H1 (cell line): ENCODE measurements at regions not wholly inside any gene's neighbourhood (a gene's known extent, or its start where the extent isn't known, plus 50 kb on each side); places are given as distances from the start of the nearest gene placed in this dataset.

ENCODE experiments used
- CTCF ChIA-PET: fragments of 300-600 bp; sonication (Branson Sonifier 250); formaldehyde crosslinking; loops from one replicate; lab custom pipeline; 2021; ENCODE audit not compliant: partially characterized antibody; lab: Charles Lee
- POLR2A ChIA-PET: fragments of 300-600 bp; sonication (Branson Sonifier 250); formaldehyde crosslinking; loops from one replicate; lab custom pipeline; 2021; ENCODE audit warnings: inconsistent platforms; ENCODE audit not compliant: partially characterized antibody; lab: Charles Lee
- DNase-seq, 2 experiments: peaks; one replicate each; pipeline versions ENCODE4 v3.0.0 to v3.0.0-alpha.2; 2010 to 2022; ENCODE audit warnings: low spot score in 2 of 2, low read depth in 1 of 2, mixed read lengths in 1 of 2
- FAIRE-seq: peaks from 2 replicates; lab custom pipeline; 2011; peaks lifted over from hg19 to GRCh38; lab: Jason Lieb, UNC
- H2AFZ ChIP-seq: 2 replicates; pipeline ENCODE4 v1.8.1; 2012; ENCODE audit warnings: low read length, inconsistent platforms
- H2AK5ac ChIP-seq: 2 replicates; pipeline ENCODE4 v1.6.1; 2013; ENCODE audit warnings: low read depth, low read length
- H2BK120ac ChIP-seq: replicated peaks from 2 replicates; pipeline ENCODE3; 2013; ENCODE audit warnings: low read depth, low read length, inconsistent platforms
- H2BK12ac ChIP-seq: 2 replicates; pipeline ENCODE4 v1.6.1; 2013; ENCODE audit warnings: low read depth, low read length
- H2BK15ac ChIP-seq: 2 replicates; pipeline ENCODE4 v1.6.1; 2013; ENCODE audit warnings: low read length
- H2BK20ac ChIP-seq: 2 replicates; pipeline ENCODE4 v1.6.1; 2013; ENCODE audit warnings: low read length
- H2BK5ac ChIP-seq: 2 replicates; pipeline ENCODE4 v1.6.1; 2013; ENCODE audit warnings: low read depth, low read length
- H3K14ac ChIP-seq: 2 replicates; pipeline ENCODE4 v1.6.1; 2013; ENCODE audit warnings: inconsistent platforms; ENCODE audit not compliant: insufficient read length
- H3K18ac ChIP-seq: 2 replicates; pipeline ENCODE4 v1.6.1; 2013; ENCODE audit warnings: low read length; ENCODE audit errors: extremely low read depth
- H3K23ac ChIP-seq: 2 replicates; pipeline ENCODE4 v1.6.1; 2013; ENCODE audit warnings: inconsistent platforms; ENCODE audit not compliant: insufficient read length
- H3K23me2 ChIP-seq: 2 replicates; pipeline ENCODE4 v1.6.1; 2013; ENCODE audit warnings: low read depth, low read length
- H3K27ac ChIP-seq: 2 replicates; pipeline ENCODE4 v1.6.1; 2011; ENCODE audit warnings: low read depth, low read length, inconsistent platforms
- H3K27me3 ChIP-seq, 4 experiments: replicated peaks in 1 of 4; 1 replicate in 1 of 4; 2 replicates in 3 of 4; pipeline versions ENCODE4 v1.6.1 to v1.8.1; 2011 to 2013; ENCODE audit warnings: low read length in 3 of 4, mild to moderate bottlenecking in 3 of 4, inconsistent platforms in 2 of 4, mixed read lengths in 2 of 4, moderate library complexity in 1 of 4; ENCODE audit not compliant: control insufficient read depth in 3 of 4, insufficient read depth in 3 of 4; ENCODE audit errors: extremely low read depth in 1 of 4
- H3K36me3 ChIP-seq, 4 experiments: 2 replicates each; pipeline versions ENCODE4 v1.6.1 to v1.8.1; 2011 to 2013; ENCODE audit warnings: mild to moderate bottlenecking in 4 of 4, low read length in 3 of 4, moderate library complexity in 2 of 4, control low read depth in 1 of 4, inconsistent platforms in 1 of 4; ENCODE audit not compliant: insufficient read depth in 4 of 4, control insufficient read depth in 2 of 4
- H3K4ac ChIP-seq: replicated peaks from 2 replicates; pipeline ENCODE3; 2013; ENCODE audit warnings: low read length, low read depth, mixed read lengths, inconsistent platforms; ENCODE audit not compliant: insufficient read length
- H3K4me1 ChIP-seq, 4 experiments: replicated peaks in 1 of 4; 1 replicate in 1 of 4; 2 replicates in 3 of 4; pipeline versions ENCODE4 v1.6.1 to v1.8.1; 2011 to 2013; ENCODE audit warnings: low read length in 3 of 4, inconsistent platforms in 2 of 4, mixed read lengths in 1 of 4; ENCODE audit not compliant: insufficient read depth in 4 of 4, control insufficient read depth in 3 of 4
- H3K4me2 ChIP-seq, 2 experiments: 2 replicates each; pipeline versions ENCODE4 v1.6.1 to v1.8.1; 2011 to 2013; ENCODE audit warnings: low read depth in 2 of 2, low read length in 2 of 2, control low read depth in 1 of 2, inconsistent platforms in 1 of 2, mild to moderate bottlenecking in 1 of 2; ENCODE audit not compliant: insufficient read depth in 1 of 2
- H3K4me3 ChIP-seq, 4 experiments: fragments of 200-600, 300-600 bp in 1 of 4; sonication (generic), shearing (Covaris generic), sonication (Bioruptor Twin) in 1 of 4; 2 replicates each; pipeline versions ENCODE4 v1.5.1 to v1.8.1; 2011 to 2016; ENCODE audit warnings: low read length in 4 of 4, low read depth in 3 of 4, control low read depth in 2 of 4, inconsistent platforms in 2 of 4, mild to moderate bottlenecking in 2 of 4, mixed read lengths in 1 of 4, moderate library complexity in 1 of 4; ENCODE audit not compliant: insufficient read depth in 2 of 4; ENCODE audit errors: extremely low read depth in 1 of 4
- H3K56ac ChIP-seq: replicated peaks from 2 replicates; pipeline ENCODE3; 2013; ENCODE audit warnings: low read depth, mild to moderate bottlenecking, mixed read lengths, low read length, inconsistent platforms; ENCODE audit not compliant: insufficient read length
- H3K79me1 ChIP-seq: 2 replicates; pipeline ENCODE4 v1.6.1; 2013; ENCODE audit warnings: low read depth, low read length, control low read depth
- H3K79me2 ChIP-seq, 2 experiments: 2 replicates each; pipeline versions ENCODE4 v1.6.1 to v1.8.1; 2012 to 2013; ENCODE audit warnings: low read length in 2 of 2, mild to moderate bottlenecking in 2 of 2, inconsistent platforms in 1 of 2; ENCODE audit not compliant: insufficient read depth in 2 of 2, control insufficient read depth in 1 of 2
- H3K9ac ChIP-seq, 4 experiments: replicated peaks in 1 of 4; 1 replicate in 1 of 4; 2 replicates in 3 of 4; pipeline versions ENCODE4 v1.6.1 to v1.8.1; 2011 to 2013; ENCODE audit warnings: low read depth in 3 of 4, low read length in 3 of 4, control low read depth in 2 of 4, mild to moderate bottlenecking in 2 of 4, moderate library complexity in 2 of 4, inconsistent platforms in 1 of 4; ENCODE audit errors: extremely low read depth in 1 of 4
- H3K9me3 ChIP-seq, 2 experiments: 2 replicates each; pipeline versions ENCODE4 v1.6.1 to v1.8.1; 2012 to 2013; ENCODE audit warnings: mild to moderate bottlenecking in 2 of 2, moderate library complexity in 2 of 2, control low read depth in 1 of 2, inconsistent platforms in 1 of 2, low read depth in 1 of 2, low read length in 1 of 2, mixed read lengths in 1 of 2; ENCODE audit not compliant: insufficient read depth in 2 of 2
- H4K20me1 ChIP-seq, 2 experiments: replicated peaks in 1 of 2; 2 replicates each; pipeline versions ENCODE3 to v1.8.1; 2011 to 2013; ENCODE audit warnings: inconsistent platforms in 2 of 2, low read length in 2 of 2, mild to moderate bottlenecking in 1 of 2; ENCODE audit not compliant: insufficient read depth in 2 of 2, control insufficient read depth in 1 of 2
- H4K5ac ChIP-seq: 2 replicates; pipeline ENCODE4 v1.6.1; 2013; ENCODE audit warnings: low read length, low read depth, mixed read lengths, inconsistent platforms; ENCODE audit not compliant: insufficient read length
- H4K8ac ChIP-seq: 2 replicates; pipeline ENCODE4 v1.8.0; 2013; ENCODE audit warnings: mild to moderate bottlenecking, moderate library complexity, low read length, inconsistent platforms; ENCODE audit not compliant: insufficient read depth; ENCODE audit errors: extremely low read depth
- H4K91ac ChIP-seq: replicated peaks from 2 replicates; pipeline ENCODE3; 2013; ENCODE audit warnings: low read length, mixed read lengths, inconsistent platforms; ENCODE audit not compliant: insufficient read length
- CBX5 ChIP-seq: fragments of 300-800, 300-1000 bp; sonication (generic); IDR thresholded peaks from 2 replicates; pipeline ENCODE4 v1.7.1; 2016; ENCODE audit warnings: antibody characterized with exemption, low read length, low read depth
- GABPA ChIP-seq: IDR thresholded peaks from 2 replicates; pipeline ENCODE4 v1.6.1; 2011; ENCODE audit warnings: mild to moderate bottlenecking, low read length, moderate library complexity, borderline replicate concordance; ENCODE audit not compliant: insufficient read depth
- GTF2F1 ChIP-seq: IDR thresholded peaks from 2 replicates; pipeline ENCODE4 v1.6.1; 2012; ENCODE audit warnings: low read depth, low read length, improper control_type of control experiment, borderline replicate concordance
- KDM1A ChIP-seq: fragments of 200-600, 300-600 bp; sonication (generic); IDR thresholded peaks from 2 replicates; pipeline ENCODE4 v1.7.1; 2016; ENCODE audit warnings: mild to moderate bottlenecking, low read length, borderline replicate concordance
- MAFK ChIP-seq: IDR thresholded peaks from 2 replicates; pipeline ENCODE4 v1.6.1; 2012; ENCODE audit warnings: low read depth, mild to moderate bottlenecking, improper control_type of control experiment, low read length
- MAX ChIP-seq: IDR thresholded peaks from 2 replicates; pipeline ENCODE4 v1.6.1; 2012; ENCODE audit warnings: inconsistent platforms
- SUZ12 ChIP-seq: fragments of 200-600 bp; sonication (generic); IDR thresholded peaks from 2 replicates; pipeline ENCODE4 v1.6.1; 2012; ENCODE audit warnings: mild to moderate bottlenecking, inconsistent platforms, low read length, moderate library complexity, mixed read lengths
- TBP ChIP-seq: IDR thresholded peaks from 2 replicates; pipeline ENCODE4 v1.6.1; 2011; ENCODE audit warnings: low read depth, low read length, improper control_type of control experiment
- WGBS, 2 experiments: shearing (Covaris generic) in 1 of 2; methylation state at CpG; one replicate each; pipeline versions ENCODE4 v1.1.6 to v1.1.7; 2013 to 2015; ENCODE audit warnings: low lambda C conversion rate in 2 of 2, mixed read lengths in 2 of 2, inconsistent platforms in 1 of 2, low coverage in 1 of 2, missing lambda C conversion rate in 1 of 2; ENCODE audit not compliant: insufficient replicate concordance in 2 of 2, insufficient coverage in 1 of 2, insufficient read length in 1 of 2; ENCODE audit errors: extremely low coverage in 1 of 2, missing lambda C conversion rate in 1 of 2; 5-methylcytosine and 5-hydroxymethylcytosine counted together
- TF ChIP-seq, protein P1 (sequence below): IDR thresholded peaks from 2 replicates; pipeline ENCODE4 v1.6.1; 2012; ENCODE audit warnings: inconsistent platforms

GRCh38 chr2:42893047-42893758 is 100.8 kb upstream of the HAAO start:
- Histone ChIP-seq H4K20me1 (no peaks in the 10 kb centered on the region), H3K23me2 (no peaks in the 10 kb centered on the region), H2BK5ac (no peak overlapping the region), H3K79me1 (no peaks in the 10 kb centered on the region), H4K91ac (no peak overlapping the region), H2BK15ac (no peak overlapping the region), H2BK20ac (no peak overlapping the region), H3K9ac (no peak overlapping the region), H2BK120ac (no peak overlapping the region), H3K36me3 (no peaks in the 10 kb centered on the region), H4K8ac (no peak overlapping the region), H3K27me3 (no peaks in the 10 kb centered on the region; a peak in 1 of 7 replicates), H3K79me2 (no peaks in the 10 kb centered on the region), H3K4me3 (no peak overlapping the region), H3K4me2 (no peak overlapping the region), H2AK5ac (no peak overlapping the region), H3K23ac (no peak overlapping the region), H3K56ac (no peak overlapping the region), H3K27ac (no peak overlapping the region), H2BK12ac (no peak overlapping the region), H3K4me1 (no peaks in the 10 kb centered on the region), H4K5ac (no peak overlapping the region), H3K4ac (no peak overlapping the region), H3K18ac (no peak overlapping the region), H3K14ac (no peak overlapping the region), H2AFZ (no peak overlapping the region), H3K9me3 (peaks cover 7 to 11% of the 10 kb centered on the region in 2 experiments)
- CTCF ChIA-PET: interaction anchor here (0.6 to 1.5 kb wide), 3 partner anchors 12 to 18 kb away, joined by 3 to 4 read pairs (median 3); no protein-coding TSS in a partner anchor
- WGBS, 2 experiments: 86% methylated on average over 5 of the region's 5 CpGs; no CpG with 5 or more reads in 1 of the 2 experiments
- no peak for FAIRE-seq
- DNase-seq: no peak
- POLR2A ChIA-PET: no interaction called here
- TF ChIP-seq, protein P1, sequence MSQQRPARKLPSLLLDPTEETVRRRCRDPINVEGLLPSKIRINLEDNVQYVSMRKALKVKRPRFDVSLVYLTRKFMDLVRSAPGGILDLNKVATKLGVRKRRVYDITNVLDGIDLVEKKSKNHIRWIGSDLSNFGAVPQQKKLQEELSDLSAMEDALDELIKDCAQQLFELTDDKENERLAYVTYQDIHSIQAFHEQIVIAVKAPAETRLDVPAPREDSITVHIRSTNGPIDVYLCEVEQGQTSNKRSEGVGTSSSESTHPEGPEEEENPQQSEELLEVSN: no peak
- TF ChIP-seq GABPA (no peak), KDM1A (no peak), MAX (no peak), GTF2F1 (no peak), MAFK (no peak), CBX5 (no peak), TBP (no peak), SUZ12 (no peak)
